DOHH2 (cell line): ENCODE measurements at regions not wholly inside any gene's neighbourhood (a gene's known extent, or its start where the extent isn't known, plus 50 kb on each side); places are given as distances from the start of the nearest gene placed in this dataset.

ENCODE experiments used
- H3F3A ChIP-seq: fragments of 200-600 bp; sonication (generic), shearing (Covaris generic); 2 replicates; pipeline ENCODE4 v1.6.0; 2016; ENCODE audit warnings: antibody characterized with exemption, mild to moderate bottlenecking; ENCODE audit not compliant: control insufficient read depth, insufficient read depth
- H3K27ac ChIP-seq: fragments of 200-600 bp; sonication (generic); 2 replicates; pipeline ENCODE4 v1.5.1; 2014; ENCODE audit warnings: low read depth, mild to moderate bottlenecking, low read length, moderate library complexity
- H3K27me3 ChIP-seq: fragments of 200-600 bp; sonication (generic); 2 replicates; pipeline ENCODE4 v1.6.1; 2014; ENCODE audit warnings: mild to moderate bottlenecking, low read length, mixed read lengths; ENCODE audit not compliant: control insufficient read depth
- H3K36me3 ChIP-seq: fragments of 200-600 bp; sonication (generic); 2 replicates; pipeline ENCODE4 v1.6.1; 2014; ENCODE audit warnings: mild to moderate bottlenecking, low read length, moderate library complexity, mixed read lengths; ENCODE audit not compliant: control insufficient read depth
- H3K4me1 ChIP-seq: fragments of 200-600 bp; sonication (generic); 2 replicates; pipeline ENCODE4 v1.6.1; 2014; ENCODE audit warnings: mild to moderate bottlenecking, low read length, mixed read lengths; ENCODE audit not compliant: control insufficient read depth
- H3K4me2 ChIP-seq: fragments of 200-600 bp; sonication (generic); 2 replicates; pipeline ENCODE4 v1.6.0; 2014; ENCODE audit warnings: mild to moderate bottlenecking, low read length, moderate library complexity
- H3K4me3 ChIP-seq: fragments of 200-600 bp; sonication (generic); 2 replicates; pipeline ENCODE4 v1.5.1; 2014; ENCODE audit warnings: mild to moderate bottlenecking, low read length, mixed read lengths
- H3K79me2 ChIP-seq: fragments of 200-600 bp; sonication (generic); 2 replicates; pipeline ENCODE4 v1.6.1; 2014; ENCODE audit warnings: mild to moderate bottlenecking, low read length, mixed read lengths; ENCODE audit not compliant: control insufficient read depth
- H3K9me2 ChIP-seq: fragments of 200-600 bp; sonication (generic); replicated peaks from 2 replicates; pipeline ENCODE4 v1.6.1; 2014; ENCODE audit warnings: mild to moderate bottlenecking, low read length, mixed read lengths; ENCODE audit not compliant: control insufficient read depth
- H3K9me3 ChIP-seq: fragments of 200-600 bp; sonication (generic); 2 replicates; pipeline ENCODE4 v1.6.1; 2014; ENCODE audit warnings: antibody characterized with exemption, low read length, mixed read lengths; ENCODE audit not compliant: control insufficient read depth, insufficient read depth
- H4K20me1 ChIP-seq: fragments of 200-600 bp; sonication (generic); 2 replicates; pipeline ENCODE4 v1.6.0; 2014; ENCODE audit warnings: low read depth, mild to moderate bottlenecking, antibody characterized with exemption, low read length, moderate library complexity; ENCODE audit not compliant: control insufficient read depth, insufficient read depth
- CTCF ChIP-seq: fragments of 200-600 bp; sonication (generic); IDR thresholded peaks from one replicate; pipeline ENCODE4 v1.5.1; 2014; ENCODE audit warnings: antibody characterized with exemption, mild to moderate bottlenecking, low read depth, low read length; ENCODE audit not compliant: poor library complexity, severe bottlenecking
- EZH2phosphoT487 ChIP-seq: fragments of 200-600 bp; sonication (generic); IDR thresholded peaks from 2 replicates; pipeline ENCODE4 v1.6.1; 2017; ENCODE audit warnings: borderline replicate concordance, mild to moderate bottlenecking, antibody characterized with exemption, low read length, moderate library complexity, mixed read lengths

GRCh38 chr15:62962101-62962995 lies 80.2 kb upstream of the TPM1 start:
- no peaks in the 10 kb centered on the region for H3K9me2 ChIP-seq
- H3F3A ChIP-seq, result no peaks in the 10 kb centered on the region
- no peaks in the 10 kb centered on the region for H4K20me1 ChIP-seq
- TF ChIP-seq EZH2phosphoT487 (no peak), CTCF (no peak)
- H3K4me2 ChIP-seq, result no peak overlapping the region
- no peaks in the 10 kb centered on the region for H3K9me3 ChIP-seq
- no peaks in the 10 kb centered on the region for H3K36me3 ChIP-seq
- no peak overlapping the region for H3K27ac ChIP-seq
- no peaks in the 10 kb centered on the region for H3K4me1 ChIP-seq
- no peak overlapping the region for H3K4me3 ChIP-seq
- H3K27me3 ChIP-seq, result no peaks in the 10 kb centered on the region
- no peaks in the 10 kb centered on the region for H3K79me2 ChIP-seq

- no peak overlapping the region for H3K4me2 ChIP-seq
- no peak for TF ChIP-seq EZH2phosphoT487
- no peak for TF ChIP-seq CTCF
- H3K4me1 ChIP-seq, result no peaks in the 10 kb centered on the region
- no peaks in the 10 kb centered on the region for H3K9me2 ChIP-seq
- no peaks in the 10 kb centered on the region for H3K36me3 ChIP-seq
- H3K79me2 ChIP-seq, result no peaks in the 10 kb centered on the region
- H3K9me3 ChIP-seq, result no peaks in the 10 kb centered on the region
- H3K27ac ChIP-seq, result no peak overlapping the region
- H4K20me1 ChIP-seq, result no peaks in the 10 kb centered on the region
- no peaks in the 10 kb centered on the region for H3K27me3 ChIP-seq
- no peak overlapping the region for H3K4me3 ChIP-seq
- no peaks in the 10 kb centered on the region for H3F3A ChIP-seq
Observed at GRCh38 chr15:62964251-62964650, 78.3 kb upstream of the TPM1 start.

GRCh38 chr15:62966294-62967078 lies 76.1 kb upstream of the TPM1 start:
- H3K4me2 ChIP-seq, result no peak overlapping the region
- H3K9me2 ChIP-seq, result no peaks in the 10 kb centered on the region
- H3K4me3 ChIP-seq, result no peak overlapping the region
- no peaks in the 10 kb centered on the region for H3K9me3 ChIP-seq
- H3K4me1 ChIP-seq, result no peaks in the 10 kb centered on the region
- H3K79me2 ChIP-seq, result no peaks in the 10 kb centered on the region
- H3K27ac ChIP-seq, result no peak overlapping the region
- H3F3A ChIP-seq, result no peaks in the 10 kb centered on the region
- no peaks in the 10 kb centered on the region for H3K36me3 ChIP-seq
- H3K27me3 ChIP-seq, result no peaks in the 10 kb centered on the region
- TF ChIP-seq EZH2phosphoT487, result no peak
- TF ChIP-seq CTCF, result no peak
- no peaks in the 10 kb centered on the region for H4K20me1 ChIP-seq
